Kidney epithelial cell (primary cell): ENCODE measurements at regions not wholly inside any gene's neighbourhood (a gene's known extent, or its start where the extent isn't known, plus 50 kb on each side); places are given as distances from the start of the nearest gene placed in this dataset.

Experiments
- DNase-seq: peaks from one replicate; pipeline ENCODE4 v3.0.0-alpha.2; 2010; ENCODE audit warnings: low read depth
- H3K27me3 ChIP-seq: 2 replicates; pipeline ENCODE4 v1.6.0; 2011; ENCODE audit warnings: low read length; ENCODE audit not compliant: control insufficient read depth, insufficient read depth
- H3K36me3 ChIP-seq: 2 replicates; pipeline ENCODE4 v1.5.1; 2011; ENCODE audit warnings: low read length; ENCODE audit not compliant: control insufficient read depth, insufficient read depth
- H3K4me3 ChIP-seq: 2 replicates; pipeline ENCODE4 v1.5.1; 2011; ENCODE audit warnings: low read depth, mild to moderate bottlenecking, control low read depth, low read length
- CTCF ChIP-seq: IDR thresholded peaks from 2 replicates; pipeline ENCODE4 v1.5.1; 2011; ENCODE audit warnings: mild to moderate bottlenecking, moderate library complexity, low read length, control low read depth, inconsistent platforms; ENCODE audit not compliant: insufficient read depth, poor library complexity, severe bottlenecking

DNA sequence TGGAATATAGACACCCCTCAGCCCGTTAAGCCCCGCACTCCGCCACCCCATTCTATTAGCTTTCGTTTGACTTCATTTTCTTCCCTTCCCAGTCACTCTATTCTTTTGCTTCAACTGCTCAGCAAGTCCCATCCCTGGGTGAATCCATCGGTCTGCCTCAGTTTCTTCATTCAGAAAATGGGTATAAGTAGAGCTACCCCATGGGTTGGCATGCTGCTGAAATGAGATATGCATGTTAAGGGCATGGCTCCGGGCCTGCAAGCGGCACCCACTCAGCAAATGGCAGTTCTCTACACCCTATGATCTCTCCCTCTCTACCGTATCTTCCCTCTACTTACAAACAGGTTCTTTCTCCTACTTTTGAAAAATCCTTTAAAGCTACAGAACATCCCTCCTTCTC, 87.8 kb upstream of the IRF2BP2 start:
- H3K4me3 ChIP-seq: no peak overlapping the region
- no peaks in the 10 kb centered on the region for H3K27me3 ChIP-seq
- no peak for DNase-seq
- TF ChIP-seq CTCF: no peak
- no peaks in the 10 kb centered on the region for H3K36me3 ChIP-seq

DNA sequence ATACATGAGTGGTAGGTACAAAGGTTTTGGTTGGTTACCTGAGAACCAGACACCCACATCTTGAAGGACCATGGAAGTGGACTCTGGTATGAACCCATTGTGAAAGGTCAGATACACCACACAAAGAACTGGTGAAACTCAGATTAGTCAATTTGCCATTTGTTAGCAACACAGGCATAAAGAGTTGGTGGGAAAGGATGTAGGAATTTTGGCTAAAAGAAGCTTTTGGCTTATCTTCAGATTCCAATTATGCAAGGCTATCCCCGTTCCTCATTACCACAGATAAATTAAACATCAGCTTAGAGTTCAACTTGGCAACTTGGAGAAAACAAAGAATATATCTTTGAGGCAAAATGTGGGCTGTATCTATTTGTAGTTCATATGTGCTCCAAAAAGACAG, 87.0 kb upstream of the IRF2BP2 start:
- no peak overlapping the region for H3K4me3 ChIP-seq
- no peak for TF ChIP-seq CTCF
- no peaks in the 10 kb centered on the region for H3K36me3 ChIP-seq
- DNase-seq: no peak
- no peaks in the 10 kb centered on the region for H3K27me3 ChIP-seq

DNA sequence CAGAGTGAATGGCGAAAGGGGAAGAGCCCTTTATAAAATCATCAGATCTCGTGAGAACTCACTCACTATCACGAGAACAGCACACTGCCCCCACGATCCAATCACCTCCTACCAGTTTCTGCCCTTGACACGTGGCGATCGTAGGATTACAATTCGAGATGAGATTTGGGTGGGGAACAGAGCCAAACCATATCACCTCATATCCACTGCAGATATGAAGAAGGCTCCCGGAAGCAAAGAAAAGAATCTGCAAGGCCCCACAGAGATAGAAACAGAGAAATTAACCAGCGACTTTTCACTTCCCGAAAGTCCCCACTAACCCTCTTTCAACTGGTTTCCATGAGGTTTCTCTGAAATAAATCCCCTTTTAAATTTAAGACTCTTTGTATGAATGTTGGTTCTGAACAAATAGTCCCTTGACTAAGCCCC, 86.2 kb upstream of the IRF2BP2 start:
- H3K36me3 ChIP-seq: no peaks in the 10 kb centered on the region
- DNase-seq: no peak
- TF ChIP-seq CTCF: no peak
- no peak overlapping the region for H3K4me3 ChIP-seq
- no peaks in the 10 kb centered on the region for H3K27me3 ChIP-seq

- no peak for DNase-seq
Measured at GRCh38 chr1:234694661-234695060, 84.7 kb upstream of the IRF2BP2 start.

DNA sequence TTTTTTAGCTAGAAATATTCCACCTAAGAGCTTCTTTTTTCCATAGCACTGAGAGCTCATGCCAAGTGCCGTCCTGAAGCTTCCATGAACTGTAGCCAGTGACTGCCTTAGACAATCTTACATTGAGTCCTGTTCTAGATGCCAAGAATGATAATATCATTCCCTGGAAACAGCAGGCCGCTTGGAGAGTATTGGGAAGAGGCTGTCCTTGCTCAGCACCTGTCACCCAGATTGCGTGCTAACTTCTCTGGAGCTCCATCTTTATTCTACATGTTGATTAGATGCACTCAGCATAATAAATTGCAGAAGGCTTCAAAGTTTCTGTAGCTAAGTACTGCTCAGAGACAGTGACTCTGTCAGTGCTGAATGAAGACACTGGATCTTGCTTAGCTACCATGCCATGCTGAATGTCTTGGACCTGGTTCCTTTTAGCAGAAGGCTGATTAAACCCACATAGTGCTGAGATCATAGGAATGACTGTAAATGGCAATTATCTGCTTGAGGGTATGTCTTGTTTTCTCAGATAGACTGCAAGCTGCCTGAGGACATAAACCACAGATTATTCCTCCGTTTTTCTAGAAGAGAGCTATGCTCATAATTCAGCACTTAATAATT, 83.1 kb upstream of the IRF2BP2 start:
- no peak for TF ChIP-seq CTCF
- Histone ChIP-seq H3K27me3 (no peaks in the 10 kb centered on the region), H3K4me3 (no peak overlapping the region), H3K36me3 (no peaks in the 10 kb centered on the region)
- DNase-seq: no peak

More at GRCh38 chr1:234694661-234695060, 84.7 kb upstream of the IRF2BP2 start:
- H3K27me3 ChIP-seq: no peaks in the 10 kb centered on the region
- no peak for TF ChIP-seq CTCF
- H3K36me3 ChIP-seq: no peaks in the 10 kb centered on the region
- H3K4me3 ChIP-seq: no peak overlapping the region

GRCh38 chr1:234691567-234691966, 81.6 kb upstream of the IRF2BP2 start:
- no peaks in the 10 kb centered on the region for H3K27me3 ChIP-seq
- TF ChIP-seq CTCF: no peak
- H3K4me3 ChIP-seq: no peak overlapping the region
- no peak for DNase-seq
- no peaks in the 10 kb centered on the region for H3K36me3 ChIP-seq
